ENCODE measurements at regions not wholly inside any gene's neighbourhood (a gene's known extent, or its start where the extent isn't known, plus 50 kb on each side); places are given as distances from the start of the nearest gene placed in this dataset.

DNA sequence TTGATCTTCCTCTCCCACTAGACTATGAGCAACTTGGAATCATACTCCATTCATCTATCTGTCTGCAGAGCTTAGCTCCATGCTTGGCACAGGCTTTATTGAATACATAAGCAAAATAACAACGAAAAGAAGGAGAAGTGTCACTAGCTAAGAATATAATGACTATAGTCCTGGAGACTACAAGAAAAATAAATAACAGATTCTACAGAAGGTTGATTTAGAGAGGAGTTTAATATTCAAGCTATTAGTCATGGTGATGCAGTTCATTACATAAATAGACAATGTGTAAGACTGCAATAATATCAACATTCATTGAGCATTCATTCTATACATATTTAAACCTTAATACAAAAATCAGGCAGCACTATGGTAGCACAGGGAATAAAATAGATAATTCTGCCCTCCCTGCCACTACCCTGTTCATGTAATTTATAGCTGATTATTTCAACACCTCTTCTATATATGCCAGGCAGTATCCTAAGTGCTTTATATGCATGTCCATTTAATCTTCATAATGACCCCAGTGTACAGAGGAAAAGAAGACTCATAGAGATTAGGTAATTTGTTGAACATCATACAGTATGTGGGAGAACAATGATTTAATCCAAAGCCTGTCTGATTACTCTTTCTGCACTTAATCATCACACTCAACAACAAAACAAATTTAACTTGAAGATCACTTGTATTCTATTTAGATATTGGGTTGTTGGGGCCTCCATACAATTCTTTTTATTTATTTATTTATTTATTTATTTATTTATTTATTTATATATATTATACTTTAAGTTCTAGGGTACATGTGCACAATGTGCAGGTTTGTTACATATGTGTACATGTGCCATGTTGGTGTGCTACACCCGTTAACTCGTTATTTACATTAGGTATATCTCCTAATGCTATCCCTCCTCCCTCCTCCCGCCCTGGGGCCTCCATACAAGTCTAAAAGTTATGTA, 165.3 kb downstream of the RNF152 start:
- DNase-seq = no peak

GRCh38 chr18:61724532-61724931, 168.3 kb downstream of the RNF152 start:
- DNase-seq = no peak

GRCh38 chr18:61722247-61722646, 170.6 kb downstream of the RNF152 start:
- DNase-seq = no peak

- no peak for DNase-seq
Measured at GRCh38 chr18:61720496-61720895, 172.3 kb downstream of the RNF152 start.

- no peak for DNase-seq
Measured at GRCh38 chr18:61719671-61720070, 173.1 kb downstream of the RNF152 start.

- no peak for DNase-seq
Measured at GRCh38 chr18:61718944-61719343, 173.9 kb downstream of the RNF152 start.

DNA sequence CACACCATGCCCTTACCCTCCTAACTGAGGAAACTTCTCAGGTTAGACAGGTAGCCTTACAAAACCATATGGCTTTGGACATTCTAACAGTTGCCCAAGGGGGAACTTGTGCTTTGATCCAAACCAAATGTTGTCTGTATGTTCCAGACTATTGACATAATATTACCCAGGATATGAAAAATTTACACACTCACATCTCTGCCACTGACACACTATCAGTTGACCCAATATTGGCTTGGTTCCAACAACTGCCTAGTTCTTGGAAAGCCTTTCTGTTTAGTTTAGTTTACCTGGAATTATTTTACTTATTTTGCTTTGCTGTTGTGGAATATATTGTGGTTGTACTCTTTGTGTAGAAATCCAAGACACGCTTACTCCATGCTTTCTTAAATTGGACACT, 178.4 kb downstream of the RNF152 start:
- no peak for DNase-seq

- DNase-seq = no peak
Measured at GRCh38 chr18:61713502-61713901, 179.3 kb downstream of the RNF152 start.

DNA sequence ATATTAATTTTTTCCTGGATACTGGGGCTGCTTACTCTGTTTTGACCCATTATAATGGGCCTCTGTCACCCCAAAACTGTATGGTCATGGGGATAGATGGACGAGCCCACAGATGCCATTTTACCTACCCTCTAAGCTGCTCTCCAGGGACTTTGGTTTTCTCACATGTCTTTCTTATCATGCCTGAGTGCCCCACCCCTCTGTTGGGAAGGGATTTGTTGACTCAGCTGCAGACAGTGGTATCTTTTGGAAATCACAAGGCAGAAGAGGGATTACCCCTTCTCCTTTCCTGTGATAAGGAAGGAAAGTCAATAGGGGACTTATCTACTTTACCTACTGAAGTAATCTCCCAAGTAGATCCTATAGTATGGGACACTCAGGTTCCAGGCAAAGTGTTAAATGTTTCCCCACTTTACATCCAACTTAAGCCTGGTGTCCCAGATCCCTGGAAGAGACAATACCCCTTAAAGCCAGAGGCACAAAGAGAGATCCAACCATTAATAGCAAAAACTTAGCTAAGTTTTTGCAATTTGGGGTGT, 182.7 kb downstream of the RNF152 start:
- no peak for DNase-seq

DNA sequence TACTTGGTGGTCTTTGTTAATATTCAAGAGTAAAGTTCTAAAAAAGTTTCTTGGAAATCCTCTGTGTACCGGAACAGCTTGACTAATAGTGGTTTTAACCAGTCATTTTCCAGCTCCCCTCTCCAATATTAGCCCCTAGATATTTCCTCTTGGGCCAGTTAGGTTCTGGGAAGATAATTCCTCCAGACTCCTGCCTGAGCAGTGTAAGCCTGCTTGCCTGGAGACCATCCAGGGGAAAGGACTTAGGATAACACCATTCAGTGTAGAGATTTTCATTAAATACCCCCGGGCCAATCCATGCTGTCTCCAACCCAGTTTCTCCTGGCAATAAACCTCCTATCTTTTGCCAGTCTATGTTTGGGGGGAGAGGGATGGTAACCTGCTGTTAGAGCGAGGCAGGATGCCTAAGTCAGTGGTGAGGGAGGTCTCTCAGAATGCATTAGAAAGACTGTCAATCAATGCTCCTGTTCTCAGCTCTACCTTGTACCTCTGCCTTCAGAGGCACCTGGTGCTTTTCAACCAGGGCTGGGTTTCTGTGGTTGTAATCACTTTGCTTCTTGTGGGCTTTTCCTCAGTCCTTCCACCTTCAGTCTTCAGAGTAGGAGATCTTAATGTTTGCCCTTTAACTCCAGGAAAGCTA, 186.4 kb downstream of the RNF152 start:
- no peak for DNase-seq

DNA sequence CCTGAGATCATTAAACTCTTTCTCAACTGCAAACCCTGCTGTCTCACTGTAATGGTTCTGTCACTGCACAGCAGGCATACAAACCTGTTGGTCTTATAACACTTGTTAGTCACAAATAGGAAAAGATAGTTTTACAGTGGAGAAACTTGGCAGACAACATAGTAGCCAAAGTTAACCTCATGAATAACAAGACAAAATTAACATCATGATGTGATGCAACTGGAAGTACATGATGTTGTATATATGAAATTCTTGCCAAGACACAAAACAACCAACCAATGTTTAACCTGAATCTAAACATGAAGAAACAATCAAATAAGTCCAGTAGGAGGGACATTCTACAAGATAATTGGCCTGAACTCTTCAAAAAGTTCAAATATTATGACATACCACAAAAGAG, 189.3 kb downstream of the RNF152 start:
- DNase-seq = no peak

- DNase-seq = no peak
Measured at GRCh38 chr18:61702007-61702406, 190.8 kb downstream of the RNF152 start.

DNA sequence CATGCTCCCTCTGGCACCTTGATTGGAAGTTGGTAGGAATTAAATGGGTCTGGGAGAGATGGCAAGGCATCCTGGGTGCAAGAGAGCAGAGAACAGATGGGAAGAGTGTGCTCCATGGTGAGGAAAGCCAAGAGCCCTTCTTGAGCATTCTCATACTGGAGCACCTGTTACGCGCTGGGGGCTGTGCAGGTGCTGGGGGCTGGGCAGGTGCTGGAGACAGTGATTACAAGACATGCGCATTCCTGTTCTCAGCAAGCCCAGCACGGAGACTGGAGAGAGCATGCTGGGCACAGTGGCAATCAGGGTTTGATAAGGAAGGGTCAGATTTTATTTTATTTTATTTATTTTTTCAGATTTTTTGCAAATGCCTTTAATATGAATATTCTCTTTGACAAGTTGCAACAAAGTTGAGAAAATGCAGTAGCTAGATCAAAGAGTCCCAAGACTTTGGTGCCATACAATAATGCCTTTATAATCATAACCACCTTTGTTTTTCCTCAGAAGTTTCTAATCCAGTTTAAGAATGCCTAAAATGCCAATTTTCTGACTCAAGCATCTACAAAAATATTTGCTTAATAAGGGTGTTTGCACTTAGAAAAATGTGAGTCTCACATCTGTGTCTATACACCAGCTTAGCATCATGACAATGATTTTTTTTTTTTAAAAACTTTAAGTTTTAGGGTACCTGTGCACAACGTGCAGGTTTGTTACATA, 193.3 kb downstream of the RNF152 start:
- DNase-seq = no peak

DNA sequence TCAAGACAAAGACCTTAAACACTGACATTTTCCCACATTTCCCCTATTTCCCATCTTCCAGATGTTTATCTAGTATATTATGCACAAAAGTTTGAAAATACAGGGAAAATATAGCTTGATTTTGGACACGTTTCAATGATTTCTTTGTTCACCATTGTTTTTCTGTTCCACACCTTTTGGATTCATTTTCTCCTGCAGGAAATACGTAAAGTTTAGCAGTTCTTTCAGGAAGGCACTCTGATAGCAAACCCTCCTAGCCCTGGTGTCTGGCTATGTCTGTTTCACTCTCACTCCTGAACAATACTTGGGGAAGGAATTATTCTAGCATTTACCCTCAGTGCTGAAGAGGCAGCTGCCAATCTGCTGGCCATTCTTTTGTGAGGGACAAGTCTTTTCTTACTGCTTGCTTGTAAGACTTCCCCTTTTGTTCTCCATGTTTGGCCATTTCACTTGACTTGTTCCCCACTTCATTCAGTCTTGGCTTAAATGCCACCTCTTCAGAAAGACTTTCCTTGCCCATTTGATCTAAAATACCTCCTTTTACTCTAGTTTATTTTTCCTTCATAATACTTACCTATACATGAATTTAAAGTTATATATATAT, 195.4 kb downstream of the RNF152 start:
- no peak for DNase-seq

- DNase-seq = no peak
Measured at GRCh38 chr18:61694236-61694635, 198.6 kb downstream of the RNF152 start.

DNA sequence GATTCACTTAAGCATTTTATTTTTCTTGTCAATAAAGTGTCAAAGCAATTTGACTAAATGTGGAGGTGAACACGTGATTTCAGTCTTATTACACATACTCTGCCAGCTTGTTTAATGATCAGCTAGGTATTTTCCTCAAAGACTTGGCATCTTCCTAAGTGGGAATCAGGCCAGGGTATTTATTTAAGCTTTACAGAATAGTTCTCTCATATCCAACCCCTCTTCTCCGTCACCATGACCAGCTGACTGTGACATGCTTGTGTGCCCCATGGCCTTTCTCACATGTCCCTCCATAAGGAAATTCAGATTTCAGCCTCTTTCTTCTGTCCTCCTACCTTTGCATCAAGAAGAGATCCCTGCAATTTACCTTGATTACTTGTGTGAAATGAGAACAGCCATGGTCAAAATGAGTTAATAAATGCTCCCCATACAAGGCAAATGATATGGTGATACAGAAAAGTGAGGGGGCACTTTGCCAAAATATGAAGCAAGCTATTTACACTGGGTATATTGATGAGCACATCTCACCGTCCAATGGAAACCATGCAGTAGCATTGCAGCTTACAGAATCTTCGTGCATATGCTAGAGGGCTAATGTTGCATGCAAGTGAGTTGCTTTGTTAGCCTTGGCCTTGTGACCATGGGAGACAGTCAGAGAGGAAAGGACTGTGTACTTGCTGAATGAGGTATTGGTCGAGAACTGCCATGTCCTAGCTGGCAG, 202.2 kb downstream of the RNF152 start:
- no peak for DNase-seq

- no peak for DNase-seq
Measured at GRCh38 chr18:61687317-61687716, 205.5 kb downstream of the RNF152 start.

DNA sequence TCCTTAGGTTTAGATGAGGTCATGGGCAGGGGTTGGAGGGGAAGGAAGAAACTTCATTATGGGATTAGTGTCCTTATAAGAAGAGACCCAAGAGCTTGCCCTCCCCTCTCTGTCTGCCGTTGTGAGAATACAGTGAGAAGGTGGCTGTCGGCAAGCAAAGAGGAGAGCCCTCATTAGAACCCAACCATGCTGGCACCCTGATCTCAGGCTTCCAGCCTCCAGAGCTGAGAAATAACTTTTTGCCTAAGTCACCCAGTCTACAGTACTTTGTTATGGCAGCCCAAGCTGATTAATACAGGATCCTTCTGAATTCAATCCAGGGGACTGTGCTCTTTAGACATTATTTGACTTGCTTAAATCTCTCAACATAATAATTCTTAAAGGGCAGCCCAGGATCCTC, 209.0 kb downstream of the RNF152 start:
- DNase-seq = no peak

- no peak for DNase-seq
Measured at GRCh38 chr18:61681065-61681464, 211.7 kb downstream of the RNF152 start.

GRCh38 chr18:61679836-61680235, 213.0 kb downstream of the RNF152 start:
- no peak for DNase-seq

DNA sequence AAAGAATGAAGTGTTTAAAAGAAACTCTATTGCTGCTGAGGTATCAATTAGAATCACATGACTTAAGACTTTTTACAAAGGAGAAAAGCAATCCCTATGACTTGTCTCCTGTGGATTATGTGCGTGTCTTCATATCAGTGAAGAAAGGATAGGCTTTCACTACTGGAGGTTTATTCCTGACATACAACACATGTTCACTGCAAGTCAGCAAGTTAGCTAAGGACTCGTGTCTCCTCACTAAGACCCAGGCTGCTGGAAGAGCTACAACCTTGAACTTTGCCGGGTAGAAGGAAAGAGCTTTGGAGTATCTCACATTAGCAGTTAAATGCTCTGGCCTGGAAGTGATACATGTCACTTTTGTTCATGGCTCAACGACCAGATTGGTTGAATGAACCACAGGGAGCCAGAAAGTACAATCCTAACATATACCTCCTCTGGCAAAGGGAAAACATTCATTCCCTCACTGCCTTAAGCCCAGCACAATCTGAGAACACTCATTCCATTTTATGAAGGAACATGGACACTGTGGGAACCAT, 215.3 kb downstream of the RNF152 start:
- DNase-seq = no peak

All from activated T-cell treated with anti-CD3 and anti-CD28 coated beads, Interleukin-2, amount 50 U/mL, for 1 hour (primary cell).